Trophoblast cell (in vitro differentiated cells and primary cell): ENCODE measurements at regions not wholly inside any gene's neighbourhood (a gene's known extent, or its start where the extent isn't known, plus 50 kb on each side); places are given as distances from the start of the nearest gene placed in this dataset.
A peak's percentile ranks its signal among the peaks of the same experiment; 100 is the strongest.

Experiments
- DNase-seq, 2 donors: peaks; one replicate each; pipeline ENCODE4 v3.0.0-alpha.2; 2016
- H2AFZ ChIP-seq: 2 replicates; pipeline ENCODE4 v1.6.1; 2013; ENCODE audit warnings: low read length, moderate library complexity, mild to moderate bottlenecking; ENCODE audit not compliant: insufficient read depth, poor library complexity
- H2AK5ac ChIP-seq: 2 replicates; pipeline ENCODE4 v1.6.1; 2013; ENCODE audit warnings: mild to moderate bottlenecking, low read length
- H2BK120ac ChIP-seq: 2 replicates; pipeline ENCODE4 v1.6.1; 2013; ENCODE audit warnings: low read length, mild to moderate bottlenecking, moderate library complexity; ENCODE audit not compliant: insufficient read depth, poor library complexity
- H2BK12ac ChIP-seq: 2 replicates; pipeline ENCODE4 v1.6.1; 2013; ENCODE audit warnings: mild to moderate bottlenecking, low read length, moderate library complexity
- H2BK5ac ChIP-seq: 2 replicates; pipeline ENCODE4 v1.6.1; 2013; ENCODE audit warnings: low read length, low read depth, moderate library complexity, mild to moderate bottlenecking; ENCODE audit not compliant: poor library complexity
- H3K14ac ChIP-seq: 2 replicates; pipeline ENCODE4 v1.6.1; 2013; ENCODE audit warnings: mild to moderate bottlenecking, low read length
- H3K18ac ChIP-seq: 2 replicates; pipeline ENCODE4 v1.6.1; 2013; ENCODE audit warnings: mild to moderate bottlenecking, low read length
- H3K23ac ChIP-seq: 2 replicates; pipeline ENCODE4 v1.6.1; 2013; ENCODE audit warnings: low read length
- H3K27ac ChIP-seq: 2 replicates; pipeline ENCODE4 v1.5.1; 2013; ENCODE audit warnings: low read depth, mild to moderate bottlenecking, inconsistent platforms, low read length, moderate library complexity
- H3K27me3 ChIP-seq: 2 replicates; pipeline ENCODE4 v1.6.1; 2013; ENCODE audit warnings: inconsistent platforms, mild to moderate bottlenecking, low read length, moderate library complexity; ENCODE audit not compliant: insufficient read depth
- H3K36me3 ChIP-seq, 2 experiments: 1 replicate in 1 of 2; 2 replicates in 1 of 2; pipeline ENCODE4 v1.6.1; 2013; ENCODE audit warnings: low read length in 2 of 2, mild to moderate bottlenecking in 2 of 2, moderate library complexity in 1 of 2; ENCODE audit not compliant: insufficient read depth in 2 of 2, control insufficient read depth in 1 of 2
- H3K4ac ChIP-seq: 2 replicates; pipeline ENCODE4 v1.6.1; 2013; ENCODE audit warnings: low read depth, mild to moderate bottlenecking, low read length, moderate library complexity
- H3K4me1 ChIP-seq, 2 experiments: 1 replicate in 1 of 2; 2 replicates in 1 of 2; pipeline ENCODE4 v1.6.1; 2013; ENCODE audit warnings: low read length in 2 of 2, mild to moderate bottlenecking in 2 of 2, moderate library complexity in 1 of 2; ENCODE audit not compliant: insufficient read depth in 2 of 2, control insufficient read depth in 1 of 2
- H3K4me2 ChIP-seq: 2 replicates; pipeline ENCODE4 v1.6.1; 2013; ENCODE audit warnings: inconsistent platforms, mild to moderate bottlenecking, low read length, moderate library complexity
- H3K4me3 ChIP-seq: 2 replicates; pipeline ENCODE4 v1.5.1; 2013; ENCODE audit warnings: mild to moderate bottlenecking, low read depth, low read length, inconsistent platforms
- H3K79me1 ChIP-seq: one replicate; pipeline ENCODE4 v1.6.1; 2013; ENCODE audit warnings: low read length
- H3K79me2 ChIP-seq: 2 replicates; pipeline ENCODE4 v1.6.1; 2013; ENCODE audit warnings: low read length, mild to moderate bottlenecking; ENCODE audit not compliant: control insufficient read depth, insufficient read depth, poor library complexity
- H3K9ac ChIP-seq: 2 replicates; pipeline ENCODE4 v1.6.1; 2013; ENCODE audit warnings: mild to moderate bottlenecking, low read length
- H3K9me3 ChIP-seq: 2 replicates; pipeline ENCODE4 v1.6.1; 2013; ENCODE audit warnings: low read depth, mild to moderate bottlenecking, control low read depth, inconsistent platforms, low read length; ENCODE audit not compliant: insufficient read depth
- H4K12ac ChIP-seq: 2 replicates; pipeline ENCODE4 v1.6.1; 2013; ENCODE audit warnings: low read depth, mild to moderate bottlenecking, low read length, moderate library complexity
- H4K8ac ChIP-seq: 2 replicates; pipeline ENCODE4 v1.6.1; 2013; ENCODE audit warnings: low read depth, mild to moderate bottlenecking, low read length, moderate library complexity
- H4K91ac ChIP-seq: one replicate; pipeline ENCODE4 v1.6.1; 2013; ENCODE audit warnings: low read depth, mild to moderate bottlenecking, low read length, moderate library complexity
- WGBS: extraction: QIAGEN DNeasy Blood & Tissue Kit; methylation state at CpG from one replicate; pipeline ENCODE4 v1.1.7; 2013; ENCODE audit warnings: missing lambda C conversion rate; ENCODE audit not compliant: insufficient read length, insufficient coverage; ENCODE audit errors: extremely low coverage; 5-methylcytosine and 5-hydroxymethylcytosine counted together

GRCh38 chr2:106572541-106573450 is 85.6 kb downstream of the CD8B2 start:
- Histone ChIP-seq H3K27ac (no peak overlapping the region), H2BK12ac (no peak overlapping the region), H2AFZ (no peak overlapping the region), H4K91ac (no peak overlapping the region), H3K9ac (no peak overlapping the region), H3K23ac (no peak overlapping the region), H3K79me1 (peaks cover 6% of the 10 kb centered on the region), H3K18ac (no peak overlapping the region), H3K4me3 (no peak overlapping the region), H2BK5ac (no peak overlapping the region), H3K14ac (no peak overlapping the region), H2BK120ac (no peak overlapping the region), H4K12ac (no peak overlapping the region), H3K27me3 (no peaks in the 10 kb centered on the region), H3K4me2 (no peak overlapping the region), H3K36me3 (no peaks in the 10 kb centered on the region), H3K4ac (no peak overlapping the region), H3K4me1 (peaks cover 9 to 14% of the 10 kb centered on the region in 2 experiments), H3K9me3 (peaks cover 4% of the 10 kb centered on the region), H2AK5ac (no peak overlapping the region), H3K79me2 (no peaks in the 10 kb centered on the region), H4K8ac (no peak overlapping the region)
- no CpG with 5 or more reads among the region's 8 CpGs for WGBS
- peak; percentile 35 to 78 for DNase-seq

- H3K4me1 ChIP-seq, result peaks cover 9 to 14% of the 10 kb centered on the region in 2 experiments
- H2BK12ac ChIP-seq, result no peak overlapping the region
- no peak overlapping the region for H2AFZ ChIP-seq
- no peak overlapping the region for H3K14ac ChIP-seq
- H3K4me3 ChIP-seq, result no peak overlapping the region
- H4K91ac ChIP-seq, result no peak overlapping the region
- no peak overlapping the region for H3K4ac ChIP-seq
- no peak for DNase-seq
- no peaks in the 10 kb centered on the region for H3K27me3 ChIP-seq
- no peak overlapping the region for H3K23ac ChIP-seq
- H4K12ac ChIP-seq, result no peak overlapping the region
- H3K36me3 ChIP-seq, result no peaks in the 10 kb centered on the region
- H3K4me2 ChIP-seq, result no peak overlapping the region
- peaks cover 4% of the 10 kb centered on the region for H3K9me3 ChIP-seq
- H2BK5ac ChIP-seq, result no peak overlapping the region
- no peak overlapping the region for H2AK5ac ChIP-seq
- no peak overlapping the region for H3K18ac ChIP-seq
- H3K79me2 ChIP-seq, result no peaks in the 10 kb centered on the region
- no peak overlapping the region for H4K8ac ChIP-seq
- no peak overlapping the region for H3K9ac ChIP-seq
- H2BK120ac ChIP-seq, result no peak overlapping the region
- no peak overlapping the region for H3K27ac ChIP-seq
- peaks cover 8% of the 10 kb centered on the region for H3K79me1 ChIP-seq
Observed at GRCh38 chr2:106573773-106574172, 86.6 kb downstream of the CD8B2 start.

DNA sequence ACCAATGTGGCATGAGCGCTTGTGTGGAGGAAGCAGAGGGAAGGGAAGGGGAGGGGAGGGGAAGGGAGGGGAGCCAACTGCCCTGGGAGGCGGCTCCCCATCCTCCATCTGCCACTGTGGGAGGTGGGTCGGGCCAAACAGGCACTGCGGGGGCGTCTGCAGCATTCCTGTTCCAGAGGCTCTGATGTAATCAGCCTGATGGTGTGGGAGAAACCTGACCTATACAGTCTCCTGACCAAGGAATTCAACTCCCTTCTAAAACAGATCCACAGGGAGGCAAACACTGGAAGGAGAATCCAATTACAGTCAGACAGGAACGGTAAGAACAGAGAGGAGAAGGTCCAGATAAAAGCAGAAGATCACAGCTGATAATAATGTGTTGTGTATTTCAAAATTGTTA is 88.8 kb downstream of the CD8B2 start:
- Histone ChIP-seq H3K27ac (peak overlapping the region; percentile 18), H4K91ac (no peak overlapping the region), H3K23ac (no peak overlapping the region), H2BK12ac (no peak overlapping the region), H3K18ac (no peak overlapping the region), H3K4ac (no peak overlapping the region), H3K4me3 (no peak overlapping the region), H3K79me2 (no peaks in the 10 kb centered on the region), H3K9me3 (no peaks in the 10 kb centered on the region), H3K27me3 (no peaks in the 10 kb centered on the region), H2AFZ (no peak overlapping the region), H3K36me3 (no peaks in the 10 kb centered on the region), H2AK5ac (no peak overlapping the region), H2BK5ac (no peak overlapping the region), H3K4me1 (peaks cover 16 to 17% of the 10 kb centered on the region in 2 experiments), H4K12ac (no peak overlapping the region), H3K9ac (no peak overlapping the region), H3K14ac (no peak overlapping the region), H3K79me1 (peaks cover 14% of the 10 kb centered on the region), H3K4me2 (no peak overlapping the region), H2BK120ac (no peak overlapping the region), H4K8ac (no peak overlapping the region)
- WGBS, result no CpG with 5 or more reads among the region's 6 CpGs
- peak; percentile 51 to 80 for DNase-seq

GRCh38 chr2:106577255-106577651 is 90.1 kb downstream of the CD8B2 start:
- Histone ChIP-seq H3K36me3 (no peaks in the 10 kb centered on the region), H3K79me1 (peaks cover 14% of the 10 kb centered on the region), H4K12ac (no peak overlapping the region), H3K4ac (no peak overlapping the region), H4K8ac (no peak overlapping the region), H2AK5ac (no peak overlapping the region), H3K4me1 (peaks cover 16 to 21% of the 10 kb centered on the region in 2 experiments), H3K27me3 (no peaks in the 10 kb centered on the region), H3K9ac (no peak overlapping the region), H3K9me3 (no peaks in the 10 kb centered on the region), H2BK12ac (peak overlapping the region; percentile 37), H2AFZ (no peak overlapping the region), H2BK5ac (peak overlapping the region; percentile 18), H3K23ac (no peak overlapping the region), H2BK120ac (peak overlapping the region; percentile 77), H3K79me2 (no peaks in the 10 kb centered on the region), H3K4me2 (no peak overlapping the region), H3K27ac (no peak overlapping the region), H3K18ac (no peak overlapping the region), H3K14ac (peak overlapping the region; percentile 11), H3K4me3 (no peak overlapping the region), H4K91ac (peak overlapping the region; percentile 50)
- no peak for DNase-seq
- no CpG with 5 or more reads among the region's 5 CpGs for WGBS
